Keratinocyte (primary cell): ENCODE measurements at regions not wholly inside any gene's neighbourhood (a gene's known extent, or its start where the extent isn't known, plus 50 kb on each side); places are given as distances from the start of the nearest gene placed in this dataset.

ENCODE experiments used
- DNase-seq: peaks from one replicate; pipeline ENCODE4 v3.0.0-alpha.2; 2011; ENCODE audit warnings: low read depth, missing footprints, low spot score
- FAIRE-seq: peaks from 2 replicates; lab custom pipeline; 2011; peaks lifted over from hg19 to GRCh38; lab: Jason Lieb, UNC
- H2AFZ ChIP-seq: 2 replicates; pipeline ENCODE4 v1.6.0; 2012; ENCODE audit warnings: low read length, control low read depth, inconsistent platforms; ENCODE audit not compliant: control insufficient read depth
- H3K27ac ChIP-seq: 2 replicates; pipeline ENCODE4 v1.5.1; 2011; ENCODE audit warnings: low read length; ENCODE audit not compliant: control insufficient read depth, insufficient read depth
- H3K27me3 ChIP-seq: 3 replicates; pipeline ENCODE4 v1.6.0; 2011; ENCODE audit warnings: low read length; ENCODE audit not compliant: control insufficient read depth, insufficient read depth; ENCODE audit errors: extremely low read depth
- H3K36me3 ChIP-seq, 2 experiments: 2 replicates in 1 of 2; 3 replicates in 1 of 2; pipeline ENCODE4 v1.5.1; 2011; ENCODE audit warnings: low read length in 2 of 2, mild to moderate bottlenecking in 1 of 2; ENCODE audit not compliant: control insufficient read depth in 2 of 2, insufficient read depth in 2 of 2; ENCODE audit errors: extremely low read depth in 1 of 2
- H3K4me1 ChIP-seq: 3 replicates; pipeline ENCODE4 v1.5.1; 2011; ENCODE audit warnings: low read length; ENCODE audit not compliant: control insufficient read depth, insufficient read depth; ENCODE audit errors: extremely low read depth
- H3K4me2 ChIP-seq: 3 replicates; pipeline ENCODE4 v1.6.0; 2011; ENCODE audit warnings: low read depth, low read length; ENCODE audit not compliant: control insufficient read depth, insufficient read depth; ENCODE audit errors: extremely low read depth
- H3K4me3 ChIP-seq, 3 experiments: fragments of 200-600 bp in 1 of 3; sonication (generic) in 1 of 3; 2 replicates in 2 of 3; 3 replicates in 1 of 3; pipeline ENCODE4 v1.5.1; 2011 to 2016; ENCODE audit warnings: low read length in 3 of 3, mild to moderate bottlenecking in 3 of 3, control low read depth in 2 of 3, inconsistent platforms in 1 of 3, low read depth in 1 of 3, mixed read lengths in 1 of 3, mixed run types in 1 of 3, moderate library complexity in 1 of 3; ENCODE audit not compliant: control insufficient read depth in 2 of 3, insufficient read depth in 2 of 3; ENCODE audit errors: extremely low read depth in 1 of 3
- H3K79me2 ChIP-seq: 2 replicates; pipeline ENCODE4 v1.6.0; 2012; ENCODE audit warnings: low read length; ENCODE audit not compliant: control insufficient read depth, insufficient read depth
- H3K9ac ChIP-seq: 3 replicates; pipeline ENCODE4 v1.6.0; 2011; ENCODE audit warnings: low read length; ENCODE audit not compliant: control insufficient read depth, insufficient read depth; ENCODE audit errors: extremely low read depth
- H3K9me1 ChIP-seq: 3 replicates; pipeline ENCODE4 v1.6.0; 2011; ENCODE audit warnings: low read length; ENCODE audit not compliant: control insufficient read depth, insufficient read depth; ENCODE audit errors: extremely low read depth
- H3K9me3 ChIP-seq: 2 replicates; pipeline ENCODE4 v1.5.1; 2012; ENCODE audit warnings: low read depth, low read length; ENCODE audit not compliant: control insufficient read depth
- H4K20me1 ChIP-seq: 3 replicates; pipeline ENCODE4 v1.6.0; 2011; ENCODE audit warnings: low read length; ENCODE audit not compliant: control insufficient read depth, insufficient read depth; ENCODE audit errors: extremely low read depth
- EZH2 ChIP-seq: IDR thresholded peaks from one replicate; pipeline ENCODE4 v1.6.1; 2012; ENCODE audit warnings: inconsistent platforms, mild to moderate bottlenecking, low read length, moderate library complexity
- dilution Hi-C: fragments of 300-500 bp; cut with MboI; formaldehyde crosslinking; loops from one replicate; pipeline ENCODE4 v1.7.0; 2020; ENCODE audit warnings: low sequenced_read_pairs; ENCODE audit not compliant: extremely low pct_ligation_motif_present
- TF ChIP-seq, protein P1 (sequence below), 3 experiments: IDR thresholded peaks in 1 of 3; conservative IDR thresholded peaks in 1 of 3; optimal IDR thresholded peaks in 1 of 3; 2 replicates in 2 of 3; 3 replicates in 1 of 3; pipeline versions ENCODE3 to v1.5.1; 2011; ENCODE audit warnings: low read length in 3 of 3, mild to moderate bottlenecking in 3 of 3, moderate library complexity in 2 of 3, control low read depth in 1 of 3, inconsistent platforms in 1 of 3; ENCODE audit not compliant: insufficient read depth in 2 of 3; ENCODE audit errors: extremely low read depth in 1 of 3

DNA sequence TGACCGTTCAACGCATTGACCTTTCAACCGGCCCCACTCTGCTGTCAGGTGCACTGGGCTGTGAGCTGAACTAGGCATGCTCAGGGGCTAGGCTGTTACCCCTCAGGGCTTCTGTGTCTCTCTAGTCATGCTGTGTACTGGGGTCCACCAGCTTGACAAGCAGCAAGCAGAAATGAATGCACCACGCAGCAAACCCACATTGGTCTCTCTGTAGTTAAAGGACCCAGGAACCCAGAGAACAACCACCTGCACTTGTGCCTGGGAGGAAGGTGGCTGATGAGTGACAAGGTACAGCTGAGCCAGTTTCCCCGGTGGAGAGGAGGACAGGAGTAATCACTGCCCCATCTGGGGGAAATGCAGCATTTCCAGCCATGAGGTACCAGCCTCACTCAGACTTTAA, 159.9 kb downstream of the USP12 start:
- dilution Hi-C loops, result no loop called here
- no peak for DNase-seq
- no peak overlapping the region for H3K27ac ChIP-seq

DNA sequence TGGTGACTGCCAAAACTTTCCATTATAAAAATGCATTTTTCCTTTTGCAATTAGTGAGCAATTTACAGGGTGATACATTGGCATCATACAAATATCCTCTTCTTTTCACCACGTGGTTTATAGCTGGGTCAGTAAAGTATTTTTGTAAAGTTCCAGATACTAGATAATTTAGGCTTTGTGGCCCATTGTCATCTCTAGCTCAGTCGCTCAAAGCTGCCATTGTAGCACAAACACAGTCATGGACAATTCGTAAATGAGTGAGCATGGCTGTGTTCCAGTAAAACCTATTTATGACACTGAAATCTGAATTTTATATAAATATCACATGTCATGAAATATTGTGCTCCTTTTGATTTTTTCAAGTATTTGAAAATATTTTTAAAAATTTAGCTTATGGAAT, 162.9 kb downstream of the USP12 start:
- no peaks in the 10 kb centered on the region for H3K36me3 ChIP-seq
- H2AFZ ChIP-seq, result no peak overlapping the region
- H3K4me3 ChIP-seq, result no peak overlapping the region
- H3K9ac ChIP-seq, result no peak overlapping the region
- peaks cover 31% of the 10 kb centered on the region for H3K27me3 ChIP-seq
- DNase-seq (no peak), FAIRE-seq (no peak)
- H3K9me1 ChIP-seq, result no peaks in the 10 kb centered on the region
- peaks cover 7% of the 10 kb centered on the region for H3K4me1 ChIP-seq
- H3K79me2 ChIP-seq, result no peaks in the 10 kb centered on the region
- no peaks in the 10 kb centered on the region for H4K20me1 ChIP-seq
- H3K4me2 ChIP-seq, result no peak overlapping the region
- H3K9me3 ChIP-seq, result no peaks in the 10 kb centered on the region
- dilution Hi-C loops, result no loop called here
- TF ChIP-seq EZH2, result no peak
- TF ChIP-seq, protein P1, sequence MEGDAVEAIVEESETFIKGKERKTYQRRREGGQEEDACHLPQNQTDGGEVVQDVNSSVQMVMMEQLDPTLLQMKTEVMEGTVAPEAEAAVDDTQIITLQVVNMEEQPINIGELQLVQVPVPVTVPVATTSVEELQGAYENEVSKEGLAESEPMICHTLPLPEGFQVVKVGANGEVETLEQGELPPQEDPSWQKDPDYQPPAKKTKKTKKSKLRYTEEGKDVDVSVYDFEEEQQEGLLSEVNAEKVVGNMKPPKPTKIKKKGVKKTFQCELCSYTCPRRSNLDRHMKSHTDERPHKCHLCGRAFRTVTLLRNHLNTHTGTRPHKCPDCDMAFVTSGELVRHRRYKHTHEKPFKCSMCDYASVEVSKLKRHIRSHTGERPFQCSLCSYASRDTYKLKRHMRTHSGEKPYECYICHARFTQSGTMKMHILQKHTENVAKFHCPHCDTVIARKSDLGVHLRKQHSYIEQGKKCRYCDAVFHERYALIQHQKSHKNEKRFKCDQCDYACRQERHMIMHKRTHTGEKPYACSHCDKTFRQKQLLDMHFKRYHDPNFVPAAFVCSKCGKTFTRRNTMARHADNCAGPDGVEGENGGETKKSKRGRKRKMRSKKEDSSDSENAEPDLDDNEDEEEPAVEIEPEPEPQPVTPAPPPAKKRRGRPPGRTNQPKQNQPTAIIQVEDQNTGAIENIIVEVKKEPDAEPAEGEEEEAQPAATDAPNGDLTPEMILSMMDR (optimal IDR thresholded peaks at IDR 0.05 in 1 of 3, IDR thresholded peaks at IDR 0.05 in 1 of 3, conservative IDR thresholded peaks at IDR 0.05 in 1 of 3; ENCODE audit: extremely low read depth in 1 of 3, insufficient read depth in 2 of 3, low read length in 3 of 3), result no peak
- H3K27ac ChIP-seq, result no peak overlapping the region

More for the DNA sequence above, 159.9 kb downstream of the USP12 start:
- Histone ChIP-seq H3K4me3 (no peak overlapping the region), H4K20me1 (no peaks in the 10 kb centered on the region), H3K4me1 (peaks cover 7% of the 10 kb centered on the region), H3K9me1 (no peaks in the 10 kb centered on the region), H3K27me3 (peaks cover 21% of the 10 kb centered on the region), H3K36me3 (no peaks in the 10 kb centered on the region), H2AFZ (no peak overlapping the region), H3K9me3 (no peaks in the 10 kb centered on the region), H3K79me2 (no peaks in the 10 kb centered on the region), H3K9ac (no peak overlapping the region), H3K4me2 (no peak overlapping the region)
- TF ChIP-seq, protein P1 (optimal IDR thresholded peaks at IDR 0.05 in 1 of 3, IDR thresholded peaks at IDR 0.05 in 1 of 3, conservative IDR thresholded peaks at IDR 0.05 in 1 of 3; ENCODE audit: extremely low read depth in 1 of 3, insufficient read depth in 2 of 3, low read length in 3 of 3), result no peak
- TF ChIP-seq EZH2, result no peak
- no peak for FAIRE-seq
